Activated CD4-positive, alpha-beta T cell treated with anti-CD3 and anti-CD28 coated beads for 48 hours (primary cell): ENCODE measurements at regions not wholly inside any gene's neighbourhood (a gene's known extent, or its start where the extent isn't known, plus 50 kb on each side); places are given as distances from the start of the nearest gene placed in this dataset.

Experiments
- DNase-seq: peaks from one replicate; pipeline ENCODE4 v3.0.0-alpha.2; 2020

DNA sequence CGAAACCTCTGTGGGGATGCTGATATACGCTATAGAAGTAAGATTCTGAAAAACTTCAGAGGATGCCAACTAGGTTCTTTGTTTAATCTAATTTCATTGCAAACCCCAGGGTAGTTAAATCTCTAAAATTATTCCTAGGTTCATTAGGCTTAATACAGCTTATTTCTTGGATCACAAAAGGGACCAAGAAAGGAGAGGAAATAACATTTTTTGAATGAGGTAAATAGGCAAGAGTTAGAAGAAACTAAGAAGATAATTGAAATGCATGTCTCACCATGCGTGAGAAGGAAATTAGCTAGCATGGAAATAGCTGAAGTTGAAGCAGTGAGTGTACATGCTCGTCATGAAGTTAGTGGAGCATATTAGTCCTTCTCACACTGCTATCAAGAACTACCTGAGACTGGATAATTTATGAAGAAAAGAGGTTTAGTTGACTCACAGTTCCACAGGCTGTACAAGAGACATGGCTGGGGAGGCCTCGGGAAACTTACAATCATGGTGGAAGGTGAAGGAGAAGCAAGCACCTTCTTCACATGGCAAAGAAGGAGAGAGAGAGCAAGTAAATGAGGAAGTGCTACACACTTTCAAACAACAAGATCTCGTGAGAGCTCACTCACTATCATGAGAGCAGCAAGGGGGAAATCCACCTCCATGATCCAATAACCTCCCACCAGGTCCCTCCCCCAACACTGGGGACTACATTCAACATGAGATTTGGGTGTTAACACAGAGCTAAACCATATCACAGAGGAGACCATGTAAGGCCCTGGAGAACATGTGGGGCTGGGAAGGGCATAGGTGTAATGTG, 125.1 kb upstream of the OSMR start:
- no peak for DNase-seq

DNA sequence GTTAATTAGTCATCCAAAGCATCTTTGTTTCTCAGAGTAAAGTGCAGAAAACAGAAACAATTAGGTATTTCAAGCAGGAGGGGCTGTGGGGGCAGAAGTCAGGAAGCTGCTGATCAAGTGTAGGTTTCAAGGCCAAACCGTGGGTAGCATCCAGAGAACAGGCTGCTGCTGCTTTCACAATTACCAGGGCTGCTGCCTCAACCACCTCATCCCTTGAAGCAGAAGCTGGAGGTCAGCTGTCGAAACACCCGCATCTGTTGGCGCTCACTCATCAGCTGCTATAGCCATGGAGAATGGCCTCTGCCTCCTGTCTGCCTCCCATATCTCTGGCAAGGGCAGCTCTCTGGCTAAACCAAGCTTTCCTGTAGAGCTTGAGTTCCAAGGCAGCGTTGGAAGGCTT, 122.9 kb upstream of the OSMR start:
- peak; percentile 11 for DNase-seq

DNA sequence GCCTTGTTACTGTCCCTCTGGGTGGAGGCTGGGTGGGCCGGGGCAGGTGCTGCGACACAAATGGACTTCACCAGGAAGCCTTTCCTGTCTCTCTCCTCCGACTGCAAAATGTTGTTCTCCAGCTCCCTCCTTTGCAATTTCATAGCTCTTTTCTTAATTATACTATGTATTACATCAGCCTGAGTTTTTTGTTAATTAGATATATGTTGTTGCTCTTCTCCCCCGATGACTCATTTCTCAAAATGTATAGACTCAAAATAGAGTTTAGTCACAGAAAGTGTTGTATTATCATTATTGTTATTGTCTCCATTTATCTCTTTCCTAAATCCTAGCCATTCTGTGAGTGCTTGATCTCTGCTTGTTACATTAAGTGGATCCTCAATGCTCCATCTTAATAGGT, 122.4 kb upstream of the OSMR start:
- no peak for DNase-seq

DNA sequence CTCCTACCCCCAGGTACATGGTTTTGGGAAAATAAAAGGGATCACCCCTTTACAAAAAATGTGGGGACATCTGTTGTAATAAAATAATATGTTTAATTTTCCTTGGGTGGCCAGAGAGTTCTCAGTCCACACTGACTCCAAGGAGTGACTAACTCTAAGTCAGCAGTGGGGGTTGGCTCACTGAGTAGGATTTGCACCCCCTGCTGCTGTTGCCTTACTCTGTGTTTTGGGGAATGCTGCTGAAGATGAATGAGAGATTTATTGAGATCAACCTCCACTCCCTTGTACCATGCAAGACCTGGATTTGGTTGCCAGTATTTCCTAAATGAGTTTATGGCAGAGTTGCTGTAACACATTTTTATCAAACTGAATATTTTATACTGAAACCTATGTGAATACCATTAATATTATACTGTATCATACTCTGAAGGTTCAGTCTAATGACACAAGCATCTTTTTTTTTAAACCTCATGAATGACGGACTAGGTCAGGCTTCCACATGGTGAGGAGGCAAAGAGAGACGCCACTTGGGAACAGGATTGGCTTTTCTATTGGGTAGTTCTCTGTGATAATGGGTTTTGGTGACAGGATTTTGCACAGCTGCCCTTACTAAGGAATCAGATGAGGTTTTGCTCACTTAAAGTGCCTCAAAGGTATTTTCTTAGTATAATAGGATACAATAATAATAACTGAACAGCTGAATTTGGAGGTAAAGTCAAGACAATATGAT, 121.3 kb upstream of the OSMR start:
- no peak for DNase-seq

DNA sequence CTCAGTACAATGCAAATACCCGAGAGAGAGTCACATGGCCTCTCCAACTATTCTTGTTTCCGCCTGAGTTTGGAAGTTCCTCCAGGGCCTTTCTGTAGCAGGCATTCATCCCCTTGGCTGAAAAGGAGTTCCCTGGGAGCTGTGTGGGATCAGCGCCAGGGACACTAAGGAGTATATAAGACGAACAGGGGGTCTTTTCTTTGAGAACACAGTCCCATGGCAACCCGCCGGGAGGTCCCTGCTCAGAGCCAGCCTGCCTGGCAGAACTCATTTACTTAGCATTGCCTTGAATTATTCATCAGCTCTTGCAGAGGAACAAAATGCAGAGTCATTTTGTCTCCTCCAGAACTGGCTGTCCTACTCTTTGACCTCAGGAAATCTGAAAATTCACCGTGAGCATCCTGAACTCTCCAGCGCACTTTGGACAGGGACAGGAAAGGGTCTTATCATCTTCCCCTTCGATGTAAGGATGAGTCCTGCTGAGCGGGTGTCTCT, 120.4 kb upstream of the OSMR start:
- DNase-seq = no peak

DNA sequence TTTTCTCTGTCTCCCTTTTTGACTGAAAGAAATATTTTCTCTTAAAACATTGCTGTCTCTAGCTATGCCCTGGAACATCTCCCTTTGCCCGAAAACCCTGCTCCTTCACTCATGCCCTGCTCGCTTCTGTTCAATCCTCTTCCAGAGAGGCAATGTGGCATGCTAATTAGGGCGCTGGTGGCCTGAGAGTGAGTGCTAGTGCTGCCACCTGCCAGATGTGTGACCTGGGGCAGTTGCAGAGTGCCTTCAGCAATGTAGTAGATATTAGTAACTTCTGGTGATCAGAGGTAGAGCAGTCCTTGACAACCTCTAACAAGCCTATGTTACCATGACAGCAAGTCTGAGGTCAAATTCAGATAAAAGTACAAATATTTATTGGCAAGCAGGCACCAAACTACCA, 119.5 kb upstream of the OSMR start:
- DNase-seq = no peak

DNA sequence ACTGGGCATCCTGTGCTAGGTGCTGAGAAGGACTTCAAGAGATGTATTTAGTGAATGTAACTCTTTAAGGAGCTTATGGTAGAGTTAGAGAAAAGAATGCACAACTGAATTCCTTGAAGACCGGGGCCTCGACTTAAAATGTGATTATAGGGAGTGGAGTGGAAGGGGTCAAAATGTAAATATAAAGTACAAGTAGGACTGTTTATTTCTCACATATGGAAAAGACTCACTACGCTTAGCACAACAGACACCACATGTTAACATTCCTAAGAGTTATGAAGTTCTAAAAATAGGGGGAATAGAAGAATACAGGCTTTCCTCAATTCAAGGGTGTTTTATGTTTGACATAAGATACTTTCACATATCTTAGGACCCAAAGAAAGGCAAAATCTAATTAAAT, 117.8 kb upstream of the OSMR start:
- DNase-seq = no peak

DNA sequence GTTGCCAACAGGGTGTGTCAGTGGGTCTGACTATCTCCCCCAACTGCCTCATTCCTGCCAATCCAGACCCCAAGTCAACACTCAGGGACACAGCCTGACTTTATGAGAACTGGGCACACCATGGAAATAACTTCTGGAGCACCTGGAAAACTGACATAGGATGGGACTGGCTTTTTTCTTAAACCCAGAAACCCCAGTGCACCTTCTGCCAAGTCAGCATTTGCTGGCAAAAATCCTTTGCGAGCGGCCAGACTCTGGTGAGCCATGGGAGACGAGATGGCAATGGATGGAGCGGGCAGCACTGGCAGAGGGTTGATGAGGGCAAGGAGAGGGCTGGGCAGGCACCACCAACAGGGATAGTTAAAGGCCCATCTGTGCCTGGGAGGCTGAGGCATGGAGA, 114.4 kb upstream of the OSMR start:
- DNase-seq = no peak

DNA sequence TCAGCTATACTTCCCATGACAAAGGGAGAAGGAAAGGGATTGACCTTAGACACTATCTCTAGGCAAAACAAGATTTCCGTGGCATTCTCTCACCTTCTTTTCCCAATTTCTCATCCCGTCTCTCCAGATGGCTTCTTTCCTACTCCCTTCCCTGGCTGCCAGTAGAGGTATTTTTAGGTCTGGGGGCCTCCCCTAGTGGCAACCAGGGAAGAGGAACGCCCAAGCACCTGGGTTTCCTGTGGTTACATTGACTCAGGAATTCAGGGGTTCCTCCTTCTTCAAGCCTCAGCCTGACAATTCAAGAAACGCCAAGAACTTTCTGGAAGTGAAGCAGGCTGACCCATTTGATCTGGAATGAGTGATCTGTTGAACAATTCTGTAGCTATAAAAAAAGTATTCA, 111.5 kb upstream of the OSMR start:
- no peak for DNase-seq

DNA sequence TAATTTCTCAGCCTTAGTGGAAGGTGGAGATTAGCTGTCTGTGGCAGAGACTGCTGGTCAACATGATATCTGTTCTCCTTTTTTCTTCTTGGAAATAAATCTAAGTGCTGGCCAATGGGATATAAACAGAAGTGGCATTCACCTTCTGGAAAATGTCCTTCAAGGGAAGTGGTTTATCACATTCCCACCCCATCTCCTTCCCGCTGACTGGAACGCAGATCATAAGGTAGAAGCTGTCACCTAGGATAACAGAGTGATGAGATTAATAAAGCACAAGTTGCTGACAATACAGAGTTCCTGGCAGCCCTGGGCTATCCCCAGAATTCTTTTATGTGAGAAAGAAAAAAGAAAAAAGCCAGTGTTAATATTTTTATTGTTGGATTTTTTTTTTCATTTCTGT, 109.7 kb upstream of the OSMR start:
- DNase-seq = no peak

DNA sequence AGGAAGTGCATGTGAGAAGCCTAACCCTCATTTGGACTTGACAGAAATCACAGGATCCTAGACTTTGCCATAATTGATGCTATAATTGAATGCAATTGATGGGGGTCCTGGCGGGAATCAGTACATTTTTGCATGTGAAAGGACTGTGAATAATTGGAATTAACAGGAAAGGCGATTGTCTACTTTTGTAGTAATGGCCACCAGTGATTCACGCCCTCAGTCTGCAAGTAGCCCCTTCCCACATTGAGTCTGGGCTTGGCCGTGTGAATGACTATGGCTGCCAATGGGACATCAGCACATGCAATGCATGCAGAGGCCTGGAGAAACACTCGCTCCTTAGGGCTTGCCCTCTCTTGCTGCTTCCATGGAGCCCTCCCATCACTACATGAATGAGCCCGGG, 107.8 kb upstream of the OSMR start:
- no peak for DNase-seq

DNA sequence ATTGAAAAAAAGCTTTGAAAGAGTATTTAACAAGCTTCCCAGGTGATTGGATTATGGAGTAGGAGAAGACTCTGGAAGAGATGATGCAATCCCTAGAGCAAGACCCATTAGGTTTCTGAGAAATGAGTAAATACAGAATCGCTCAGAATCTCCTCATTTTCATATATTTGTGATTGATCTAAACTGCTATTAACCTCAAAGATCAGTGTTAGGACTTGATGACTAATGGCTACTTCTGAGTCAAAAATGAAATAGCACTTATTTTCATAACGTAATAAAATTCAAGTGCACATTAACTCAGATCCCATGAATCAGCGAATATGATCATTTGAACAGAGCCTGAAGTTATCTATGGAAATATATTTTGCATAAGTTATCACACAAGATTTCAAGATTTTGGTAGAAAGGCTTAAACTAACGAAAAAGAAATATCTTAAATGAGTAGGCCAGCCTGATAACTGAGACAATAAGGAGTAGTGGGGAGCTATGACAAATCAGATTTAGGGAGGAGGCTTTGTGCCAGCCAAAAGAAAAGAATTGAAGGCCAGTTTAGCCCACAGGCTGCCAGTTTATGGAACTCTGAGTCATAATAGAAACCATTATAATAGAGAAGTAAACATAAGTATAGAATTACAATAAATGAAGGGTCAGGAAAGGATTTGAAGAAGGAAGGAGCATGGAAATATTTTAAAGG, 106.7 kb upstream of the OSMR start:
- no peak for DNase-seq

DNA sequence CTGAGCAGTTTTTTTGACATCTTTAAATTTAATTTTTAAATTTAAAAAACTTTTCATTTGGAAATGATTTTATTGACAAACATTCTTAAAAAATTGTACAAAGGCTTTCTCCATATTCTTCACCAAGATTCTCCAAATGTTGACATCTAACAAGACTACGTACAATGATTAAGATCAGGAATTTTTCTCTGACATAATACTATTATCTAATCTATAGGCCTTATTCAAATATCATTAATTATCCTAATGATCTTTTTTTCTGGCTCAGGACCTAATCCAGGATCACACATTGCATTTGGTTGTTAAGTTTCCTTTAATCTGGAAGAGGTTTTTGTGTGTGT, 106.1 kb upstream of the OSMR start:
- DNase-seq = no peak

DNA sequence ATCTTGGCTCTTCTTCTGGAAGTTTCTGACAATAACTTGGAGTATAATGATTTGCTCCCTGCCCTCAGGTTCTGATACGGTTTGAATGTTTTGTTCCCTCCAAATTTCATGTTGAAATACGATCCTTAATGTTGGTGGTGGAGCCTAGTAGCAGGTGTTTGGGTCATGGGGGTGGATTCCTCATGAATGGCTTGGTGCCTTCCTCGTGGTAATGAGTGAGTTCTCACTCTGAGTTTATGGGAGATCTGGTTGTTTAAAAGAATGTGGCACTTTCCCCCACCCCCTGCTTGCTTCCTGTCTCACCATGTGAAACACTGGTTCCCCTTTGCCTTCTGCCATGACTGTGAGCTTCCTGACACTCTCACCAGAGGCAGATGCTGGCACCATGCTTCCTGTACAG, 103.0 kb upstream of the OSMR start:
- DNase-seq = no peak

DNA sequence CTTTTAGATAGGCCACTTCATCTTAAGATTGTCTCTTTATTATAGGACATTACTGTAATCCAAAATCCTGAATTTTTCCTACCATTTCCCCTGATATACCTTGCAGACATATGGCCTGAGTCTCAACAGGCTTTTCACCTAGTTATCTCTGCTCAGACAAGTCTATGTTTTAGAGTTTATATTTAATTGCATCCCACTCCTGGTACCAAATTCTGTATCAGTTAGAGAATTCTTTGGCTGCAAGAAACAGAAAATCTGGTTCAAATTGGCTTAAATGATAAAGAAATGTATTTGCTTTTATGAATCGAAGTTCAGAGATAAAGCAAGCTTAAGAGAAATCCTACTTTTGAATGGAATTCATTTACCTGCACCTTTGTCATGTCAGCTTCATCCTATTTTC, 102.2 kb upstream of the OSMR start:
- no peak for DNase-seq

DNA sequence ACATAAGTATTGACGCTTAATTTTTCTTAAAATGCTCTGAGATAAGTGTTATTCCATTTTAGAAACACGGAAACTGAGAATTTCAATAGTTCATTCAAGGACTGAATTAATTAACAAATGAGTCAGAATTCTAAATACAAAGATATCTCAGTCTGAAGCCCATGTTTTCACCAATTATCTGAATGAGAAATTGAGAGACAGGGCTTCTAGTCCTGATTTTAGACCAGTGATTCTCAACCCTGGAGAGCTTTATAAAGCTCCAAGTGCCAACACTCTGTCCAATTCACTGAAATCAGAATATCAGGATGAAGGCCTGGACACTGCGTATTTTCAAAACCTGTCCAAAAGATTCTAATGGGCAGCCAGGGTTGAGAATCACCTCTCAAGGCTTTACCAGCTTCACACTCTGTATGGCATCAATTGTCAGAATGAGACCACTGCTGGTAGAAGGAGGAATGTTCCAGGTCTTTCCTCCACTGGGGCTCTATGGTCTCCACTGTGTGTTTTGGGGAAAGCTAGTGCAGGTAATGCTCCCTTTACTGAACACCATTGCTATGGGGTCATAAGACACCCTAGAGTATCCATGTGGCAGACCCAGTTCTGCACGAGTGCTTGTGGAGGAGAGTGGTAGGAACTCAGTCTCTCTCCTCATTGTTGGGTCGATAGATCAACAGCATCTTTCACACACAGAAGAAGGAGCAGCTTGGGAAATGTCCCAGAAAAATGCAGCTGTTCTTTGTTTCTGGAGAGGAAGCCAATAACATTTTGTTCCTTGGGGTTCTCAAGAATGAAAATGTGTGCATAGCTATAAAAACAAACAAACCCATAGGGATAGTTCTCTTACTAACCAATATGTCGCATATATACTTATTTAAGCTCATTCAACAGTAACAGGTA, 99.7 kb upstream of the OSMR start:
- DNase-seq = no peak

DNA sequence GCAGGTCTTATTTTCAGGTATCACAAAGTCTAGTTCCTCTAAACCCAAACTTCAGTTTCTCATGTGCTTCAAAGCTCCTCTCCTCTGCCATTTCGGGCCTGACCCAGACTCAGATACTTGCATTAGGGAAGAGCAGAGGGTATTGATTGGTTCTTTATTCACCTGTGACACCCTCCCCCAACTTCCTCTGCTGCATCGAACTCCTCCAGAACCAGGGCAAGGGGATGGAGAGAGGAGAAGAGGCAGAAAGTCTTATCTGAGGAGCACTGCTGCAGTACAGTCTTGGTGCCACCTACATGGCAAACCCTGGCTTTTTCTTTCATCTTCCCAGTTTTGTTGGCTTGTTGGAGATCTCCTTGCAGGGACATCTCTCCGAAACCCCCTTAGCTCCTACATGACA, 96.0 kb upstream of the OSMR start:
- DNase-seq = no peak

DNA sequence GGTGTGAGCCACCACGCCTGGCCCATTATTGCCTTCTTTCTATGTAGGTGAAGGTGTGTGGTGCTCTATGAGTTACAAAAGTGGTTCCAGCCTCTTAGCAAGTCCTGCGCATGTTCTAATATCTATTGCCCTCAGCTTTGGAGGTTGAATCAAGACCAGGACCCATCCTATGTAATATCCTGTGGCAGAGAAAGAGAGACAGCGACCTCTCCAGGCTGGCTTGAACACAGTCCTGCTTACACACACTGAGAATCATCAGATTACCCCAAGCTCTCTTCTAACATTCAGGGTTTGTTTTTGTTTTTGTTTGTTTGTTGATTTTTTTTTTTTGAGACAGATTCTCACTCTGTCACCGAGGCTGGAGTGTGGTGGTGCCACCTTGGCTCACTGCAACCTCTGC, 94.7 kb upstream of the OSMR start:
- no peak for DNase-seq

DNA sequence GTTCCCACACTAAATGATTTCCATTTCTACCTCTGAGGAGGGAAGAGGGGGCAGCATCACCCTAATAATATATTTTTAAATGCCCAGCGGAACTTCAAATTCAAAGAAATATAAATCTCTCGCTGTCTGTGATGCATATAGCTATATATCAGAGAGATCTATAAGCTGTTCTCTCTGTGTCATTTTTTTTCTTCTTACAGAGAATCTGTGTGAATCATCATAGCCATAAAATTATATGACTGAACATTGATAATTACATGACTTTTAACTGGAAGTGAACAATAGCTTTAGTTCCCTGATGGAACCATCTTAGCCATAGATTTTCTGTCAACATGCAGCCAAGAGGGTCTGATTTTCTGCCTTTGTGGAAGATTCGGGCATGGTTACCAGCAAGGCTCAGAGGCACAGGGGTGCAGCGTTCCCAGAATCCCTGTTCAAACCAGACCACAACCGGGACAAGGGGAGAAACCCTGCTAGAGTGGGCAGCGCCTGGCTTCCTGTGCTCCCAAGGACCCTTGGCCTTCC, 93.7 kb upstream of the OSMR start:
- no peak for DNase-seq

DNA sequence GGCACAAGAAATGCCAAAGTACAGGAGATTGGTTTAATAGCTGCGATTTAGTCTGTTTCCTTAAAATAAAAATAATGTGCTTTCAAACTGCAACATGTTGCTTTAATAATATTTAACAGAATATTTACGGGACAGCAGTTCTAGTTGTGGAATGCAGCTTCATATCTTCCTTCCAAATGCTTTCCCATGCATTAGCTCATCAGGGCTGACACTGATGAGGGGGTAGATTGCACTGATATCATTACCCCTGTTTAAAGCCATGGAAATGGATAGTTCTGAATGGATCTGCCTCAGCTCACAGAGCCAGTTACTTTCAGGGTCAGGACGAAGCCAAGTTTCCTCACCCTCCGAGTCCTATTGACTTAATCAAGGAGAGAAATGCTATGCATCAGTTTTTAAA, 93.2 kb upstream of the OSMR start:
- no peak for DNase-seq

DNA sequence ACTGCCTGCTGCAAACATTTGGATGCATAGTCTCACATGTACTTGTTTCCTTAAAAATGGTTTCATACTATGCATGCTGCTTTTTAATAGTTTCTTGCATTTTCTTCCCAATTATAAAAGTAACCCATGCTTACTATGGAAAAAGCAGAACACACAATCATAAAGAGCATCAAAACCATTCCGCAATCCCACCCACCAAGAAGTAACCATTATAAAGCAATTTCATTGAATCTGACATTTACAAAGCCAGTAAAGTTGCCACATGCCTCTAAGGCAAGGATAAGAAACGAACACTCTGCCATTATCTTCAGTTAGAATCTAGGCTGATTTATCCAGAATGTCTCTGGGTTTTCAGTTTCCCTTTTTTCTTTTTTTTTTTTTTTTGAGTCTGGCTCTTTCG, 92.7 kb upstream of the OSMR start:
- no peak for DNase-seq

DNA sequence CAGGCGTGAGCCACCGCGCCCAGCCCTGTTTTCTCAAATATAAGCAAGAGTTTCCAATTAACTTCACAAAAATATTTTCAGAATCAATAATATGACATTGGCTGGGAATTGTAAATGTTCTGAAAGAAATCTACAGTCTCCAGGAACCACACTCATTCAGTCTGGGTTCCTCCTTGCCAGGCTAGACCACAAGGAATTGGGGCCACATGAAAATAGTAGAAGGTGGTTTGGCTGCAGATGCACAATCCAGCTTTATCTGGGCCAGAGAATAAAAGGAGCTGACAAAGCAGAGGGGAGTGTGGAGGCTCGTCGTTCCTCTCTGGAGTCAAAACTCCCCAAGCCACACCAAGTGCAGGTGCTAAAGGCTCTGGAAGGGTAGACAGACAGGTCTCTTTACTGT, 92.0 kb upstream of the OSMR start:
- no peak for DNase-seq

DNA sequence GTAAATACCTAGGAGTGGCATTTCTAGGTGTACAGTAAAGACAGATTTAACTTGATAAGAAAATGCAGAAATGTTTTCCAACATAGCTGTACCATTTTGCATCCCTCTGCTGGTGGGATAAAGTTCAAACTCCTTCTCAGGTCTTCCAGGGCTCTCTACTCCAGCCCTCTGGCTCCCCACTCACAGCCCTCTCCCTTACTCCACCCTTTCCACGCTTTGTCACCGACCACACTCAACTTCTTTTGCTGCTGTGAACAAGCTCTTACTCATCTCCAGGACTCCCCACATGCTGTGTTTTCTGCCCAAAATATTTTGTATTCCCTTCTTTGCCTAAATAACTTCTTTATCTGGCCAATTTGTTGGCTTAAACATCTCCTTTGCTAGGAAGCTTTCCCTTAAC, 90.6 kb upstream of the OSMR start:
- no peak for DNase-seq
